Endothelial cell of umbilical vein (primary cell): ENCODE measurements at regions not wholly inside any gene's neighbourhood (a gene's known extent, or its start where the extent isn't known, plus 50 kb on each side); places are given as distances from the start of the nearest gene placed in this dataset.

Source experiments
- BruUV-seq: library from RNA; stranded (reverse); fragments of 400-500 nt; replicated peaks from 2 replicates; lab custom pipeline; 2021; lab: Mats Ljungman, UMichigan
- CTCF ChIA-PET: fragments of 300-600, 350-600 bp; sonication (Branson Sonifier 250); formaldehyde crosslinking; loops from one replicate; lab custom pipeline; 2021; ENCODE audit warnings: antibody characterized with exemption, inconsistent platforms; lab: Charles Lee
- POLR2A ChIA-PET: fragments of 300-600, 350-600 bp; sonication (Branson Sonifier 250); formaldehyde crosslinking; loops from one replicate; lab custom pipeline; 2021; ENCODE audit warnings: antibody characterized with exemption, inconsistent platforms; lab: Charles Lee
- DNase-seq: peaks from one replicate; pipeline ENCODE4 v3.0.0-alpha.2; 2011; ENCODE audit warnings: low read depth, low spot score
- FAIRE-seq: peaks from 2 replicates; lab custom pipeline; 2011; peaks lifted over from hg19 to GRCh38; lab: Jason Lieb, UNC
- H2AFZ ChIP-seq: 2 replicates; pipeline ENCODE4 v1.6.0; 2012; ENCODE audit warnings: low read depth, low read length, control low read depth, inconsistent platforms
- H3K27ac ChIP-seq: 2 replicates; pipeline ENCODE4 v1.5.1; 2011; ENCODE audit warnings: low read depth, mild to moderate bottlenecking, control low read depth, low read length, moderate library complexity; ENCODE audit not compliant: insufficient read depth
- H3K27me3 ChIP-seq, 2 experiments: 2 replicates each; pipeline versions ENCODE4 v1.6.0 to v1.6.1; 2011; ENCODE audit warnings: low read length in 2 of 2, mixed read lengths in 1 of 2; ENCODE audit not compliant: control insufficient read depth in 2 of 2, insufficient read depth in 2 of 2
- H3K36me3 ChIP-seq, 2 experiments: 2 replicates in 1 of 2; 3 replicates in 1 of 2; pipeline ENCODE4 v1.5.1; 2011; ENCODE audit warnings: low read length in 2 of 2, mild to moderate bottlenecking in 1 of 2, moderate library complexity in 1 of 2; ENCODE audit not compliant: control insufficient read depth in 2 of 2, insufficient read depth in 2 of 2; ENCODE audit errors: extremely low read depth in 1 of 2
- H3K4me1 ChIP-seq: 3 replicates; pipeline ENCODE4 v1.5.1; 2011; ENCODE audit warnings: mild to moderate bottlenecking, low read length; ENCODE audit not compliant: control insufficient read depth, insufficient read depth; ENCODE audit errors: extremely low read depth
- H3K4me2 ChIP-seq: 2 replicates; pipeline ENCODE4 v1.6.1; 2011; ENCODE audit warnings: low read length, control low read depth, mixed read lengths; ENCODE audit not compliant: insufficient read depth
- H3K4me3 ChIP-seq, 3 experiments: fragments of 200-600 bp in 1 of 3; sonication (generic), shearing (Covaris generic) in 1 of 3; replicated peaks in 1 of 3; 2 replicates each; pipeline ENCODE4 v1.5.1; 2011 to 2016; ENCODE audit warnings: control low read depth in 3 of 3, low read length in 3 of 3, mild to moderate bottlenecking in 2 of 3, inconsistent platforms in 1 of 3, low read depth in 1 of 3, moderate library complexity in 1 of 3; ENCODE audit not compliant: insufficient read depth in 1 of 3
- H3K79me2 ChIP-seq: 2 replicates; pipeline ENCODE4 v1.6.0; 2012; ENCODE audit warnings: low read length, inconsistent platforms; ENCODE audit not compliant: control insufficient read depth, insufficient read depth
- H3K9ac ChIP-seq: replicated peaks from 2 replicates; pipeline ENCODE3; 2011; ENCODE audit warnings: low read length, control low read depth; ENCODE audit not compliant: insufficient read depth; ENCODE audit errors: extremely low read depth
- H3K9me1 ChIP-seq: replicated peaks from 3 replicates; pipeline ENCODE4 v1.6.0; 2011; ENCODE audit warnings: mild to moderate bottlenecking, low read length; ENCODE audit not compliant: control insufficient read depth, insufficient read depth; ENCODE audit errors: extremely low read depth
- H3K9me3 ChIP-seq: replicated peaks from 2 replicates; pipeline ENCODE4 v1.5.1; 2012; ENCODE audit warnings: low read length, inconsistent platforms; ENCODE audit not compliant: control insufficient read depth, insufficient read depth
- H4K20me1 ChIP-seq: replicated peaks from 2 replicates; pipeline ENCODE3; 2011; ENCODE audit warnings: mild to moderate bottlenecking, low read length; ENCODE audit not compliant: control insufficient read depth, insufficient read depth; ENCODE audit errors: extremely low read depth
- CTCF ChIP-seq, 2 donors: IDR thresholded peaks; 1 replicate in 1 of 2; 2 replicates in 1 of 2; pipeline ENCODE4 v1.5.1; 2011; ENCODE audit warnings: low read length in 2 of 2, mild to moderate bottlenecking in 2 of 2, moderate library complexity in 2 of 2, control low read depth in 1 of 2, inconsistent platforms in 1 of 2, low read depth in 1 of 2; ENCODE audit not compliant: insufficient read depth in 1 of 2; ENCODE audit errors: extremely low read depth in 1 of 2
- EZH2 ChIP-seq: IDR thresholded peaks from 2 replicates; pipeline ENCODE4 v1.6.1; 2012; ENCODE audit warnings: borderline replicate concordance, low read depth, mild to moderate bottlenecking, moderate library complexity, low read length, inconsistent platforms; ENCODE audit not compliant: severe bottlenecking
- FOS ChIP-seq: IDR thresholded peaks from 2 replicates; pipeline ENCODE4 v1.6.1; 2011; ENCODE audit warnings: mild to moderate bottlenecking, low read length, moderate library complexity, borderline replicate concordance; ENCODE audit not compliant: insufficient read depth
- GATA2 ChIP-seq: IDR thresholded peaks from 2 replicates; pipeline ENCODE4 v1.7.0; 2011; ENCODE audit warnings: low read depth, mild to moderate bottlenecking, moderate library complexity, mixed read lengths, low read length; ENCODE audit not compliant: insufficient read length, insufficient read depth
- JUN ChIP-seq: IDR thresholded peaks from 2 replicates; pipeline ENCODE4 v1.6.1; 2011; ENCODE audit warnings: borderline replicate concordance, low read depth; ENCODE audit not compliant: insufficient read length, insufficient read depth
- MAX ChIP-seq: IDR thresholded peaks from 2 replicates; pipeline ENCODE4 v1.6.1; 2011; ENCODE audit not compliant: insufficient read depth, insufficient read length
- MYC ChIP-seq: IDR thresholded peaks from one replicate; pipeline ENCODE4 v1.6.1; 2011; ENCODE audit warnings: mild to moderate bottlenecking, low read depth, low read length
- POLR2A ChIP-seq: IDR thresholded peaks from 2 replicates; pipeline ENCODE4 v1.6.1; 2012; ENCODE audit warnings: low read depth, mild to moderate bottlenecking, control low read depth, low read length
- POLR2AphosphoS5 ChIP-seq: IDR thresholded peaks from 2 replicates; pipeline ENCODE4 v1.6.1; 2012; ENCODE audit warnings: low read depth, mild to moderate bottlenecking, control low read depth, low read length, moderate library complexity; ENCODE audit not compliant: insufficient read depth
- dilution Hi-C: fragments of 300-500 bp; cut with MboI; formaldehyde crosslinking; loops from one replicate; pipeline ENCODE4 v1.15.0; 2019; ENCODE audit warnings: low sequenced_read_pairs; ENCODE audit not compliant: extremely low pct_ligation_motif_present
- intact Hi-C: fragments of 100-400 bp; cut with micrococcal nuclease; formaldehyde crosslinking; loops from one replicate; pipeline ENCODE4 v1.10.0; 2022

GRCh38 chr1:213415691-213416380 lies 364.8 kb downstream of the RPS6KC1 start:
- Histone ChIP-seq H3K9ac (no peak overlapping the region), H3K4me2 (no peak overlapping the region), H2AFZ (no peak overlapping the region), H3K27me3 (no peaks in the 10 kb centered on the region), H3K9me3 (no peaks in the 10 kb centered on the region), H3K79me2 (no peaks in the 10 kb centered on the region), H3K9me1 (no peaks in the 10 kb centered on the region), H3K36me3 (no peaks in the 10 kb centered on the region), H3K27ac (no peak overlapping the region), H3K4me1 (no peaks in the 10 kb centered on the region), H3K4me3 (no peak overlapping the region), H4K20me1 (no peaks in the 10 kb centered on the region)
- no peak for TF ChIP-seq POLR2AphosphoS5
- TF ChIP-seq MYC = no peak
- TF ChIP-seq MAX = no peak
- TF ChIP-seq JUN = no peak
- no peak for TF ChIP-seq CTCF (IDR thresholded peaks at IDR 0.05; ENCODE audit: extremely low read depth in 1 of 2, insufficient read depth in 1 of 2, low read depth in 1 of 2, low read length in 2 of 2)
- TF ChIP-seq POLR2A = no peak
- no peak for TF ChIP-seq EZH2
- no peak for TF ChIP-seq FOS
- no peak for TF ChIP-seq GATA2
- dilution Hi-C loops = no loop called here
- FAIRE-seq (no peak), DNase-seq (no peak)
- ChIA-PET CTCF (no interaction called here), POLR2A (no interaction called here)
- intact Hi-C loops = no loop called here
- BruUV-seq = no TSS peak
